K562 (cell line): ENCODE measurements at regions not wholly inside any gene's neighbourhood (a gene's known extent, or its start where the extent isn't known, plus 50 kb on each side); places are given as distances from the start of the nearest gene placed in this dataset.

Source experiments
- ATAC-seq: fragments of 200-7000 bp; cut with Tn5 transposase; 3 replicates; pipeline ENCODE4 v1.9.1; 2020; ENCODE audit warnings: moderate library complexity
- BruUV-seq: library from RNA; stranded (reverse); fragments of 400-500 nt; replicated peaks from 2 replicates; lab custom pipeline; 2021; lab: Mats Ljungman, UMichigan
- CTCF ChIA-PET: fragments of 300-600 bp; formaldehyde crosslinking; extraction: SDS; loops from one replicate; lab custom pipeline; 2021; ENCODE audit warnings: low intra/inter-chr PET ratio; lab: Yijun Ruan, JAX
- POLR2A ChIA-PET: fragments of 300-600, 350-650 bp; sonication (Branson Sonifier 250); formaldehyde crosslinking; extraction: SDS; loops from one replicate; lab custom pipeline; 2021; ENCODE audit warnings: antibody characterized with exemption, inconsistent platforms; lab: Yijun Ruan, JAX
- DNase-seq, 4 experiments: peaks; one replicate each; pipeline versions ENCODE4 v3.0.0 to v3.0.0-alpha.2; 2011 to 2018; ENCODE audit warnings: low spot score in 3 of 4, mixed read lengths in 3 of 4; ENCODE audit errors: extremely low read depth in 1 of 4
- FAIRE-seq: peaks from 2 replicates; lab custom pipeline; 2011; peaks lifted over from hg19 to GRCh38; lab: Jason Lieb, UNC
- H2AFZ ChIP-seq: 2 replicates; pipeline ENCODE4 v1.6.0; 2011; ENCODE audit warnings: low read depth, low read length, control low read depth, inconsistent platforms
- H3K27ac ChIP-seq: fragments of 200-600 bp; 3 replicates; pipeline ENCODE4 v1.8.0; 2011; ENCODE audit warnings: low read depth, mild to moderate bottlenecking, control low read depth, inconsistent platforms, low read length, moderate library complexity, mixed read lengths; ENCODE audit errors: extremely low read depth
- H3K27me3 ChIP-seq, 2 experiments: fragments of 300-600 bp in 1 of 2; 2 replicates in 1 of 2; 3 replicates in 1 of 2; pipeline versions ENCODE4 v1.6.0 to v1.8.0; 2011; ENCODE audit warnings: inconsistent platforms in 2 of 2, low read length in 2 of 2, mild to moderate bottlenecking in 1 of 2, mixed read lengths in 1 of 2, moderate library complexity in 1 of 2; ENCODE audit not compliant: control insufficient read depth in 2 of 2, insufficient read depth in 2 of 2
- H3K36me3 ChIP-seq: fragments of 300-600 bp; 3 replicates; pipeline ENCODE4 v1.8.0; 2011; ENCODE audit warnings: mild to moderate bottlenecking, low read length, inconsistent platforms; ENCODE audit not compliant: control insufficient read depth, insufficient read depth
- H3K4me1 ChIP-seq, 2 experiments: fragments of 200-600 bp in 1 of 2; replicated peaks in 1 of 2; 2 replicates in 1 of 2; 3 replicates in 1 of 2; pipeline versions ENCODE4 v1.5.1 to v1.8.0; 2011; ENCODE audit warnings: inconsistent platforms in 2 of 2, low read length in 2 of 2, mild to moderate bottlenecking in 1 of 2, mixed read lengths in 1 of 2, moderate library complexity in 1 of 2; ENCODE audit not compliant: control insufficient read depth in 2 of 2, insufficient read depth in 2 of 2
- H3K4me2 ChIP-seq: 2 replicates; pipeline ENCODE4 v1.6.1; 2011; ENCODE audit warnings: low read length, control low read depth, inconsistent platforms, mixed read lengths; ENCODE audit not compliant: insufficient read depth
- H3K4me3 ChIP-seq: fragments of 200-600 bp; sonication (generic), shearing (Covaris generic); 2 replicates; pipeline ENCODE4 v1.5.1; 2016; ENCODE audit warnings: control low read depth, inconsistent platforms
- H3K79me2 ChIP-seq: fragments of 200-600 bp; 3 replicates; pipeline ENCODE4 v1.8.0; 2011; ENCODE audit warnings: low read length, inconsistent platforms; ENCODE audit not compliant: control insufficient read depth, insufficient read depth
- H3K9ac ChIP-seq, 2 experiments: 2 replicates each; pipeline versions ENCODE4 v1.6.0 to v1.6.1; 2011; ENCODE audit warnings: low read depth in 2 of 2, low read length in 2 of 2, control low read depth in 1 of 2, inconsistent platforms in 1 of 2, mild to moderate bottlenecking in 1 of 2, mixed read lengths in 1 of 2; ENCODE audit not compliant: insufficient read depth in 1 of 2
- H3K9me1 ChIP-seq: one replicate; pipeline ENCODE4 v1.6.0; 2011; ENCODE audit warnings: inconsistent platforms, mild to moderate bottlenecking, low read length, moderate library complexity; ENCODE audit not compliant: control insufficient read depth, insufficient read depth
- H3K9me3 ChIP-seq: replicated peaks from 2 replicates; pipeline ENCODE4 v1.5.1; 2011; ENCODE audit warnings: low read depth, low read length, inconsistent platforms; ENCODE audit not compliant: control insufficient read depth, insufficient read depth
- H4K20me1 ChIP-seq: replicated peaks from 2 replicates; pipeline ENCODE4 v1.6.1; 2011; ENCODE audit warnings: low read length, inconsistent platforms, mixed read lengths; ENCODE audit not compliant: control insufficient read depth, insufficient read depth
- HIVEP1 ChIP-seq: fragments of 250-450 bp; sonication (Bioruptor Pico); IDR thresholded peaks from 2 replicates; pipeline ENCODE4 v1.4.0; 2020; ENCODE audit warnings: mild to moderate bottlenecking
- RNF2 ChIP-seq: sonication (generic); IDR thresholded peaks from 2 replicates; pipeline ENCODE4 v1.6.1; 2016
- TSC22D4 ChIP-seq: fragments of 450-650 bp; IDR thresholded peaks from 2 replicates; pipeline ENCODE4 v1.6.1; 2016; ENCODE audit warnings: missing genetic modification characterization, missing biosample characterization, control low read depth
- ZNF121 ChIP-seq: sonication (generic); formaldehyde crosslinking; conservative IDR thresholded peaks from 2 replicates; pipeline ENCODE4 v1.8.0; 2022; ENCODE audit warnings: missing genetic modification reagents
- ZNF444 ChIP-seq: fragments of 250-450 bp; sonication (Bioruptor Pico); IDR thresholded peaks from 2 replicates; pipeline ENCODE4 v1.4.0; 2020; ENCODE audit warnings: mild to moderate bottlenecking, moderate library complexity
- ZNF699 ChIP-seq: fragments of 250-450 bp; sonication (Bioruptor Pico); IDR thresholded peaks from 2 replicates; pipeline ENCODE4 v1.8.0; 2021; ENCODE audit warnings: mild to moderate bottlenecking, moderate library complexity; ENCODE audit not compliant: insufficient replicate concordance
- WGBS: fragments of 100-300 bp; shearing (Covaris generic); methylation state at CpG from one replicate; pipeline ENCODE4 v1.1.6; 2016; ENCODE audit warnings: low coverage, mixed read lengths; ENCODE audit not compliant: insufficient coverage; ENCODE audit errors: missing lambda C conversion rate; 5-methylcytosine and 5-hydroxymethylcytosine counted together
- in situ Hi-C: fragments of 300-500 bp; cut with MboI; formaldehyde crosslinking; loops from 4 replicates; pipeline ENCODE4 v1.15.0; 2018; ENCODE audit warnings: inconsistent platforms, mixed read lengths
- intact Hi-C: fragments of 100-400 bp; cut with micrococcal nuclease; formaldehyde crosslinking; loops from 2 replicates; pipeline ENCODE4 v1.14.2; 2022
- TF ChIP-seq, protein P1 (sequence below): fragments of 250-450 bp; sonication (Bioruptor Pico); IDR thresholded peaks from 2 replicates; pipeline ENCODE4 v1.8.0; 2022; ENCODE audit warnings: inconsistent platforms
- TF ChIP-seq, protein P2 (sequence below): fragments of 450-650 bp; formaldehyde crosslinking; IDR thresholded peaks from 2 replicates; pipeline ENCODE4 v1.4.0; 2022; ENCODE audit warnings: mild to moderate bottlenecking, moderate library complexity
- TF ChIP-seq, protein P3 (sequence below), 2 experiments: fragments of 200-800 bp in 1 of 2; sonication (Bioruptor generic) in 1 of 2; sonication (generic) in 1 of 2; formaldehyde crosslinking in 1 of 2; IDR thresholded peaks in 1 of 2; conservative IDR thresholded peaks in 1 of 2; 2 replicates each; pipeline versions ENCODE4 v1.5.0 to v1.6.1; 2016 to 2020; ENCODE audit warnings: missing compliant biosample characterization in 1 of 2, missing genetic modification characterization in 1 of 2, missing genetic modification reagents in 1 of 2

DNA sequence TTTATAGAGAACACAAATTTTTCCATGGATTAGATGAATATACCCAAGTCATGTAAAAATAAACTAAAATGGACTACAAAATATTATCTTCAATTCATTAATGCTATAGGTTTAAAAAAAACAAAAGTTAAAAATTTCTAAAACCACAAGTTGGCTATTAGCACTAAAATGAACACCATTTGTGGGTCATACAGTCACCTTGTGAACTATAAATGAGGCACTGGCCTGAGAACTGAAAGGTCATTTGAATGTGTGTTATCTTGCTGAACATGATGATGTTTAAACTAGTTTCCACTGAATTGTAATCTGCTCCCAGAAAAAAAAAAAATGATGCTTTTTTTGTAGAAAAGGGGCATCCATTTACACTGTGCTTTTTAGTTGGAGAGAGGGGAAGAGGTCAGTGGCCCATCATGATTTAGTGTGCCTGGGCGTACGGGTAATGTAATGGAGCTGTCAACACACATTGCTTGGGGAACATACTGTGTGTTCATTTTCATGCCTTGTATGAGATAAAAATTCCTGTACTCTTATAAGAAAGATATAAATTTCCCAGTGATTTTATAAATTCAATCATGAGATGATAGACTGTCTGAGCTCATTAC, 96.6 kb upstream of the FKBP1C start (continued):
- TF ChIP-seq, protein P1, sequence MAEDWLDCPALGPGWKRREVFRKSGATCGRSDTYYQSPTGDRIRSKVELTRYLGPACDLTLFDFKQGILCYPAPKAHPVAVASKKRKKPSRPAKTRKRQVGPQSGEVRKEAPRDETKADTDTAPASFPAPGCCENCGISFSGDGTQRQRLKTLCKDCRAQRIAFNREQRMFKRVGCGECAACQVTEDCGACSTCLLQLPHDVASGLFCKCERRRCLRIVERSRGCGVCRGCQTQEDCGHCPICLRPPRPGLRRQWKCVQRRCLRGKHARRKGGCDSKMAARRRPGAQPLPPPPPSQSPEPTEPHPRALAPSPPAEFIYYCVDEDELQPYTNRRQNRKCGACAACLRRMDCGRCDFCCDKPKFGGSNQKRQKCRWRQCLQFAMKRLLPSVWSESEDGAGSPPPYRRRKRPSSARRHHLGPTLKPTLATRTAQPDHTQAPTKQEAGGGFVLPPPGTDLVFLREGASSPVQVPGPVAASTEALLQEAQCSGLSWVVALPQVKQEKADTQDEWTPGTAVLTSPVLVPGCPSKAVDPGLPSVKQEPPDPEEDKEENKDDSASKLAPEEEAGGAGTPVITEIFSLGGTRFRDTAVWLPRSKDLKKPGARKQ: no peak
- TF ChIP-seq ZNF699: no peak
- TF ChIP-seq RNF2: no peak
- no peak for TF ChIP-seq ZNF121 (CRISPR knock-in tag)
- TF ChIP-seq, all 486 proteins: peak for 0

DNA sequence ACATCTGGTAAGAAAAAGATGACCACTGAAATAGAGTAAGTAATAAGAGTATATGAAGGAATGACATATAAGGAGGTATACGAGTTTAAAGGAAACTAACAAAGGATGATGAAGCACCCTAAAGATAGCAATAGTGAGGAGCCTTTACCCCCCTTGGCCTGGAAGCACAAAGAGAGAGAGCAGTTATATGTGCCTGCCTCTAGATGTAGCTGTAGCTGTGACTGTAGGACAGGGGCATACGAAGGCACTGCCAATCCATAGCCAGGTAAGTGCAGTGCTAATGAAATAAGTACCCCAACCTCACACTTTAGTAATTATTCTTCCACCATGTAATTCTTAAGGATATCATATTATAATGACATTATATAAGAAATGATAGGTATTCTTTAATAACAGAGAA, 90.1 kb upstream of the FKBP1C start:
- FAIRE-seq: no peak
- POLR2A ChIA-PET: no interaction called here

More for the DNA sequence above, 90.1 kb upstream of the FKBP1C start:
- DNase-seq: no peak
- H3K9ac ChIP-seq: no peak overlapping the region
- TF ChIP-seq TSC22D4 (tag): no peak
- TF ChIP-seq, protein P2, sequence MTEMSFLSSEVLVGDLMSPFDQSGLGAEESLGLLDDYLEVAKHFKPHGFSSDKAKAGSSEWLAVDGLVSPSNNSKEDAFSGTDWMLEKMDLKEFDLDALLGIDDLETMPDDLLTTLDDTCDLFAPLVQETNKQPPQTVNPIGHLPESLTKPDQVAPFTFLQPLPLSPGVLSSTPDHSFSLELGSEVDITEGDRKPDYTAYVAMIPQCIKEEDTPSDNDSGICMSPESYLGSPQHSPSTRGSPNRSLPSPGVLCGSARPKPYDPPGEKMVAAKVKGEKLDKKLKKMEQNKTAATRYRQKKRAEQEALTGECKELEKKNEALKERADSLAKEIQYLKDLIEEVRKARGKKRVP (CRISPR knock-in tag): no peak
- TF ChIP-seq HIVEP1 (CRISPR knock-in tag): no peak
- TF ChIP-seq, protein P3, sequence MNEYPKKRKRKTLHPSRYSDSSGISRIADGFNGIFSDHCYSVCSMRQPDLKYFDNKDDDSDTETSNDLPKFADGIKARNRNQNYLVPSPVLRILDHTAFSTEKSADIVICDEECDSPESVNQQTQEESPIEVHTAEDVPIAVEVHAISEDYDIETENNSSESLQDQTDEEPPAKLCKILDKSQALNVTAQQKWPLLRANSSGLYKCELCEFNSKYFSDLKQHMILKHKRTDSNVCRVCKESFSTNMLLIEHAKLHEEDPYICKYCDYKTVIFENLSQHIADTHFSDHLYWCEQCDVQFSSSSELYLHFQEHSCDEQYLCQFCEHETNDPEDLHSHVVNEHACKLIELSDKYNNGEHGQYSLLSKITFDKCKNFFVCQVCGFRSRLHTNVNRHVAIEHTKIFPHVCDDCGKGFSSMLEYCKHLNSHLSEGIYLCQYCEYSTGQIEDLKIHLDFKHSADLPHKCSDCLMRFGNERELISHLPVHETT (CRISPR knock-in tag; conservative IDR thresholded peaks at IDR 0.05 in 1 of 2, IDR thresholded peaks at IDR 0.05 in 1 of 2): no peak
- TF ChIP-seq ZNF444 (CRISPR knock-in tag): no peak
- H3K4me1 ChIP-seq: no peaks in the 10 kb centered on the region
- H3K79me2 ChIP-seq: no peaks in the 10 kb centered on the region
- no peaks in the 10 kb centered on the region for H3K36me3 ChIP-seq
- in situ Hi-C loops (no loop called here), intact Hi-C loops (no loop called here)
- no peak overlapping the region for H3K4me3 ChIP-seq
- no peaks in the 10 kb centered on the region for H3K9me1 ChIP-seq
- CTCF ChIA-PET: no interaction called here
- no peaks in the 10 kb centered on the region for H3K27me3 ChIP-seq
- no peaks in the 10 kb centered on the region for H3K9me3 ChIP-seq
- ATAC-seq: no peak
- no peaks in the 10 kb centered on the region for H4K20me1 ChIP-seq
- no peak overlapping the region for H2AFZ ChIP-seq
- no peak overlapping the region for H3K27ac ChIP-seq
- 0% methylated on average over 2 of the region's 2 CpGs for WGBS
- BruUV-seq: no TSS peak
- H3K4me2 ChIP-seq: no peak overlapping the region
